Peyer's patch (tissue), 4 donors: ENCODE measurements at regions not wholly inside any gene's neighbourhood (a gene's known extent, or its start where the extent isn't known, plus 50 kb on each side); places are given as distances from the start of the nearest gene placed in this dataset.

Source experiments
- DNase-seq, 3 donors: peaks; one replicate each; pipeline ENCODE4 v3.0.0-alpha.2; 2017 to 2019
- H3K27ac ChIP-seq, 4 donors: fragments of 200-600 bp; sonication (generic); one replicate each; pipeline ENCODE4 v1.5.1; 2016 to 2019
- H3K27me3 ChIP-seq, 2 donors: fragments of 200-600 bp; sonication (generic); one replicate each; pipeline ENCODE4 v1.5.1; 2019
- H3K36me3 ChIP-seq, 3 donors: fragments of 200-600 bp; sonication (generic); one replicate each; pipeline ENCODE4 v1.5.1; 2016 to 2019
- H3K4me1 ChIP-seq, 4 donors: fragments of 200-600 bp; sonication (generic); one replicate each; pipeline ENCODE4 v1.5.1; 2016 to 2019
- H3K4me3 ChIP-seq, 4 donors: fragments of 200-600 bp; sonication (generic); 1 replicate in 3 of 4; 2 replicates in 1 of 4; pipeline ENCODE4 v1.5.1; 2016 to 2019; ENCODE audit warnings: mild to moderate bottlenecking in 1 of 4
- H3K9me3 ChIP-seq, 4 donors: fragments of 200-600 bp; sonication (generic); one replicate each; pipeline ENCODE4 v1.5.1; 2016 to 2019; ENCODE audit warnings: mild to moderate bottlenecking in 1 of 4
- CTCF ChIP-seq, 6 experiments: fragments of 450-650 bp in 4 of 6; fragments of 200-600 bp in 2 of 6; sonication (generic) in 1 of 6; IDR thresholded peaks; one replicate each; pipeline ENCODE4 v1.5.1; 2017 to 2019; ENCODE audit warnings: antibody characterized with exemption in 6 of 6, mild to moderate bottlenecking in 3 of 6, moderate library complexity in 1 of 6
- POLR2A ChIP-seq, 2 donors: fragments of 450-650 bp; IDR thresholded peaks; one replicate each; pipeline ENCODE4 v1.5.1; 2017; ENCODE audit warnings: antibody characterized with exemption in 2 of 2, mild to moderate bottlenecking in 2 of 2, moderate library complexity in 2 of 2

GRCh38 chr6:55664591-55665587 is 85.9 kb upstream of the HMGCLL1 start:
- Histone ChIP-seq H3K4me3 (no peak overlapping the region), H3K9me3 (no peaks in the 10 kb centered on the region), H3K36me3 (no peaks in the 10 kb centered on the region), H3K27ac (no peak overlapping the region), H3K4me1 (no peaks in the 10 kb centered on the region), H3K27me3 (no peaks in the 10 kb centered on the region)
- DNase-seq, result no peak
- no peak for TF ChIP-seq CTCF (IDR thresholded peaks at IDR 0.05)
- no peak for TF ChIP-seq POLR2A (IDR thresholded peaks at IDR 0.05)

- H3K4me1 ChIP-seq, result no peaks in the 10 kb centered on the region
- no peak overlapping the region for H3K4me3 ChIP-seq
- no peak overlapping the region for H3K27ac ChIP-seq
- TF ChIP-seq CTCF (IDR thresholded peaks at IDR 0.05) (no peak), POLR2A (IDR thresholded peaks at IDR 0.05) (no peak)
- no peak for DNase-seq
- H3K36me3 ChIP-seq, result no peaks in the 10 kb centered on the region
- H3K9me3 ChIP-seq, result no peaks in the 10 kb centered on the region
- H3K27me3 ChIP-seq, result no peaks in the 10 kb centered on the region
Measured at GRCh38 chr6:55663914-55664313, 84.9 kb upstream of the HMGCLL1 start.

GRCh38 chr6:55659304-55659703 is 80.3 kb upstream of the HMGCLL1 start:
- no peaks in the 10 kb centered on the region for H3K27me3 ChIP-seq
- TF ChIP-seq CTCF (IDR thresholded peaks at IDR 0.05), result no peak
- TF ChIP-seq POLR2A (IDR thresholded peaks at IDR 0.05), result no peak
- H3K36me3 ChIP-seq, result no peaks in the 10 kb centered on the region
- H3K9me3 ChIP-seq, result no peaks in the 10 kb centered on the region
- DNase-seq, result no peak
- H3K4me1 ChIP-seq, result no peaks in the 10 kb centered on the region
- H3K4me3 ChIP-seq, result no peak overlapping the region
- H3K27ac ChIP-seq, result no peak overlapping the region

DNA sequence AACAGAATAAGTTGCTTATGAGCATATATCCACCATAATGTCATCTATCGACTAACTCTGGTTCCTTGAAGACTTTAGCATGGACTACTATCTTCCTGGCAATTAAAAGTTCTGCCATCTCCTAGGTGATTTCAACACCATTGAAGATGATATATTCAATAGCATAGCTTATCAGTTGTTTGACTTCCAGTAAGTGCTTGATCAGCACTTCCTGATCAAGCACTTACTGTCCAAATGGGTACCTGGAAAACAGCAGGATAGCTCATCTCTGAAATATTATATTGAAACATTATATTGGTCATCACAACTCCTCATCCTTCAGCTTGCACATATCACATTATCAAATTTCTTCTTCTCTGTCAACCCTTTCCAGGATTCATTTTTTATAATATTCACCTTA is 75.5 kb upstream of the HMGCLL1 start:
- no peaks in the 10 kb centered on the region for H3K9me3 ChIP-seq
- H3K4me1 ChIP-seq, result no peaks in the 10 kb centered on the region
- no peaks in the 10 kb centered on the region for H3K27me3 ChIP-seq
- no peak overlapping the region for H3K4me3 ChIP-seq
- H3K27ac ChIP-seq, result no peak overlapping the region
- no peak for DNase-seq
- H3K36me3 ChIP-seq, result no peaks in the 10 kb centered on the region
- no peak for TF ChIP-seq POLR2A (IDR thresholded peaks at IDR 0.05)
- no peak for TF ChIP-seq CTCF (IDR thresholded peaks at IDR 0.05)

GRCh38 chr6:55652429-55652828 is 73.4 kb upstream of the HMGCLL1 start:
- Histone ChIP-seq H3K4me3 (no peak overlapping the region), H3K27me3 (no peaks in the 10 kb centered on the region), H3K4me1 (no peaks in the 10 kb centered on the region), H3K27ac (no peak overlapping the region), H3K9me3 (no peaks in the 10 kb centered on the region), H3K36me3 (no peaks in the 10 kb centered on the region)
- no peak for DNase-seq
- TF ChIP-seq POLR2A (IDR thresholded peaks at IDR 0.05), result no peak

- Histone ChIP-seq H3K27ac (no peak overlapping the region), H3K4me3 (no peak overlapping the region), H3K9me3 (no peaks in the 10 kb centered on the region), H3K27me3 (no peaks in the 10 kb centered on the region), H3K36me3 (no peaks in the 10 kb centered on the region), H3K4me1 (no peaks in the 10 kb centered on the region)
- TF ChIP-seq CTCF (IDR thresholded peaks at IDR 0.05) (no peak), POLR2A (IDR thresholded peaks at IDR 0.05) (no peak)
- no peak for DNase-seq
Measured at GRCh38 chr6:55651015-55651414, 72.0 kb upstream of the HMGCLL1 start.
